Small intestine (tissue), 7 donors: ENCODE measurements at regions not wholly inside any gene's neighbourhood (a gene's known extent, or its start where the extent isn't known, plus 50 kb on each side); places are given as distances from the start of the nearest gene placed in this dataset.

Source experiments
- DNase-seq, 2 donors: peaks; one replicate each; pipeline versions ENCODE4 v3.0.0 to v3.0.0-alpha.2; 2013
- FAIRE-seq: peaks from 2 replicates; lab custom pipeline; 2012; peaks lifted over from hg19 to GRCh38; lab: Jason Lieb, UNC
- H3K27ac ChIP-seq, 3 donors: one replicate each; pipeline ENCODE4 v1.5.1; 2013; ENCODE audit warnings: low read length in 2 of 3, mild to moderate bottlenecking in 2 of 3, control low read depth in 1 of 3, inconsistent platforms in 1 of 3, low read depth in 1 of 3, moderate library complexity in 1 of 3
- H3K27me3 ChIP-seq, 3 donors: one replicate each; pipeline ENCODE4 v1.6.1; 2013; ENCODE audit warnings: low read length in 3 of 3, inconsistent platforms in 1 of 3; ENCODE audit not compliant: control insufficient read depth in 3 of 3, insufficient read depth in 3 of 3
- H3K36me3 ChIP-seq, 3 donors: one replicate each; pipeline ENCODE4 v1.6.1; 2013; ENCODE audit warnings: low read length in 3 of 3, inconsistent platforms in 1 of 3, low read depth in 1 of 3, mild to moderate bottlenecking in 1 of 3, moderate library complexity in 1 of 3; ENCODE audit not compliant: control insufficient read depth in 3 of 3, insufficient read depth in 2 of 3
- H3K4me1 ChIP-seq, 3 donors: one replicate each; pipeline ENCODE4 v1.6.1; 2013; ENCODE audit warnings: low read length in 2 of 3, inconsistent platforms in 1 of 3, low read depth in 1 of 3, mild to moderate bottlenecking in 1 of 3, moderate library complexity in 1 of 3; ENCODE audit not compliant: control insufficient read depth in 3 of 3, insufficient read depth in 2 of 3
- H3K4me3 ChIP-seq, 3 donors: one replicate each; pipeline ENCODE4 v1.5.1; 2013; ENCODE audit warnings: low read length in 3 of 3, control low read depth in 1 of 3, inconsistent platforms in 1 of 3, low read depth in 1 of 3, mild to moderate bottlenecking in 1 of 3, moderate library complexity in 1 of 3
- H3K9me3 ChIP-seq, 2 donors: one replicate each; pipeline ENCODE4 v1.6.1; 2013; ENCODE audit warnings: low read depth in 1 of 2, low read length in 1 of 2; ENCODE audit not compliant: control insufficient read depth in 2 of 2, insufficient read depth in 1 of 2
- WGBS, 3 donors: extraction: QIAGEN DNeasy Blood & Tissue Kit; methylation state at CpG; one replicate each; pipeline ENCODE4 v1.1.7; 2013; 5-methylcytosine and 5-hydroxymethylcytosine counted together
- donor health status: healthy with polysubstance abuse.
- donor health status: control.
- donor health status: control.
- donor health status: Bipolar disorder and iron deficiency.
- donor health status: healthy.

DNA sequence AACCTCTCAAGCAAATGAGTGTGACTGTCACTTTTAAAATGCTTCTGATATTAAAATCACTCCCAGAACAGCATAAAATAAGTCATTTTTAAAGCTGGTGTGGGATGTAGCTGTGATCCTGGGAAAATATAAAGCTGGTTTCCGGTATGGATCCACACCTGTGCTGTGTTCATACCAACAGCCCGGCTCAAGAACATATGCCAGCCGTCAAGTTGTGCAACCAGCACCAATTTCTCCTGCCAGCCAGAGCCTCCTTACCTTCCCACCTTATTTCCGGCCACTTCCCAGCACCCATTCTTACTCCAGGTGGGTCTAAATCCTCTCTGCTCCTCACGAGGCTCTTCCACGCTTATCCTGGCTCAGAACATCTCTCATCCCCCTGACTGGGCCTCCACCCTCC, 50.9 kb upstream of the RPS6KA2 start:
- DNase-seq, result no peak
- no peak for FAIRE-seq
- Histone ChIP-seq H3K4me1 (peaks cover 0 to 8% (median 0%) of the 10 kb centered on the region in 3 donors), H3K27ac (peak overlapping the region in 1 of 3 donors; percentile 58), H3K9me3 (peaks cover 0 to 4% of the 10 kb centered on the region in 2 donors), H3K4me3 (no peak overlapping the region), H3K36me3 (no peaks in the 10 kb centered on the region), H3K27me3 (peaks cover 0 to 3% (median 0%) of the 10 kb centered on the region in 3 donors)
- 68 to 83% (median 79%) methylated on average over 6 of the region's 6 CpGs for WGBS, 3 donors
